ENCODE measurements at regions not wholly inside any gene's neighbourhood (a gene's known extent, or its start where the extent isn't known, plus 50 kb on each side); places are given as distances from the start of the nearest gene placed in this dataset.

DNA sequence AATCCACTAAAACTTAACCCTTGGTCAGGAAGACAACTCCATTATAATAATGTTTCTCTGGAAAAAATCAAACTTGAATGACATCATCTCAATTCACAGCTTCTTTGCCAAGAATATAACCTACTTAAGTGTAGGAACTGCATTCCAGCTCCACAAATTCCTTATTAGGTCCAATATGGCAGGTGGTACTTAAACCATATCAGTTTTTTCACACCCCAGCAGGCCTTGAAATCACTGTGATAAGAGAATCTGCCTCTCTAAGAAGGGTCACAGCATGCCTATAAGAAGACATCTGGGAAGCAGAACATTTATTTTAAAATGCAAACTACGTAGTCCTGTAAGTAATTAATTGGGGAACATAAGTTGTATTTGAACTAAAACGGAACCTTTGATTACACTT is 687.8 kb downstream of the DIAPH3 start:
- no peak for DNase-seq (ENCODE audit: low read depth, low spot score)
- ChIA-PET CTCF (no interaction called here), POLR2A (no interaction called here)
- H3K4me3 ChIP-seq (ENCODE audit: low read depth, low read length), result no peak overlapping the region
- TF ChIP-seq, protein P1, sequence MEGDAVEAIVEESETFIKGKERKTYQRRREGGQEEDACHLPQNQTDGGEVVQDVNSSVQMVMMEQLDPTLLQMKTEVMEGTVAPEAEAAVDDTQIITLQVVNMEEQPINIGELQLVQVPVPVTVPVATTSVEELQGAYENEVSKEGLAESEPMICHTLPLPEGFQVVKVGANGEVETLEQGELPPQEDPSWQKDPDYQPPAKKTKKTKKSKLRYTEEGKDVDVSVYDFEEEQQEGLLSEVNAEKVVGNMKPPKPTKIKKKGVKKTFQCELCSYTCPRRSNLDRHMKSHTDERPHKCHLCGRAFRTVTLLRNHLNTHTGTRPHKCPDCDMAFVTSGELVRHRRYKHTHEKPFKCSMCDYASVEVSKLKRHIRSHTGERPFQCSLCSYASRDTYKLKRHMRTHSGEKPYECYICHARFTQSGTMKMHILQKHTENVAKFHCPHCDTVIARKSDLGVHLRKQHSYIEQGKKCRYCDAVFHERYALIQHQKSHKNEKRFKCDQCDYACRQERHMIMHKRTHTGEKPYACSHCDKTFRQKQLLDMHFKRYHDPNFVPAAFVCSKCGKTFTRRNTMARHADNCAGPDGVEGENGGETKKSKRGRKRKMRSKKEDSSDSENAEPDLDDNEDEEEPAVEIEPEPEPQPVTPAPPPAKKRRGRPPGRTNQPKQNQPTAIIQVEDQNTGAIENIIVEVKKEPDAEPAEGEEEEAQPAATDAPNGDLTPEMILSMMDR (IDR thresholded peaks at IDR 0.05; ENCODE audit: insufficient read depth, low read length, missing control alignments), result no peak

DNA sequence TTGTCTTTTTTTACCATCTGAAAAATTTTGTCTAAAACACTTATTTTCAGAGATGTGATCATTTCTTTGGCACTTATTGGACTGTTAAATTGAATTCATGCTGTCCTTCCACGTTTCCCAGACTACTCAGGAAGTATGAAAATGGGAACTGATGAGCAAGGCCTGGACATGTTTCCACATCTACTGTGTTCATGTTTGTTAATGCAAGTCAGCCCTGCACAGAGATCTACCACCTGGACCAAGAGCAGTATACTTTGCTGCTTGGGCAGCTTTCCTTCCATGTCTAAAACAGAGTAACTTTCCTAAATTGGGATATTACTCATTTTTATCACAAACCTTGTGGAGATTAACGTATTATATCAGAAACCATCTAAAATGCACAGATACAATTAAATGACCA is 687.4 kb downstream of the DIAPH3 start:
- ChIA-PET POLR2A (no interaction called here), CTCF (no interaction called here)
- DNase-seq (ENCODE audit: low read depth, low spot score), result no peak
- TF ChIP-seq, protein P1 (IDR thresholded peaks at IDR 0.05; ENCODE audit: insufficient read depth, low read length, missing control alignments), result no peak
- no peak overlapping the region for H3K4me3 ChIP-seq (ENCODE audit: low read depth, low read length)

DNA sequence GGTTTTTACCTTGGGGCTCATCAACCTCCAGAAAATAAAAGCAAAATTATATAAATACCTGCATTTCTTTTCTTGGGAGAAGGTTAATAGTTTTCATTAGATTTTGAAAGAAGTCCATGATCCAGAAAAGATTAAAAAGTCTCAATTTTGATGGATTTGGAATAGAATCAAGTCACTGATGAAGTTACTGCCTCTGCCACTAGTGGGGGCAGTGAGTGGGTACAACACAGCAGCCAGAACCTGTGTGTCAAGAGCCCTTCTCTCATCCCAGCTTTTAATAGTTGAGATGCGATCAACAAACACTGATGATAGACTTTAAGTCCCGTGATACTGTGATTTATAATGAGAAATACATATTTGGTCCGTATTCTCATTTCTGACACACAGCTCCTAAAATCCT is 686.7 kb downstream of the DIAPH3 start:
- DNase-seq (ENCODE audit: low read depth, low spot score), result no peak
- POLR2A ChIA-PET, result no interaction called here
- no peak overlapping the region for H3K4me3 ChIP-seq (ENCODE audit: low read depth, low read length)
- TF ChIP-seq, protein P1 (IDR thresholded peaks at IDR 0.05; ENCODE audit: insufficient read depth, low read length, missing control alignments), result no peak
- CTCF ChIA-PET, result interaction anchor here (0.8 to 1.2 kb wide), 2 partner anchors 15 to 18 kb away, joined by 3 to 4 read pairs; no protein-coding TSS in a partner anchor

- CTCF ChIA-PET, result no interaction called here
- H3K4me3 ChIP-seq (ENCODE audit: low read depth, low read length), result no peak overlapping the region
- TF ChIP-seq, protein P1 (IDR thresholded peaks at IDR 0.05; ENCODE audit: insufficient read depth, low read length, missing control alignments), result no peak
- DNase-seq (ENCODE audit: low read depth, low spot score), result no peak
- POLR2A ChIA-PET, result no interaction called here
Measured at GRCh38 chr13:59478908-59479307, 684.8 kb downstream of the DIAPH3 start.

DNA sequence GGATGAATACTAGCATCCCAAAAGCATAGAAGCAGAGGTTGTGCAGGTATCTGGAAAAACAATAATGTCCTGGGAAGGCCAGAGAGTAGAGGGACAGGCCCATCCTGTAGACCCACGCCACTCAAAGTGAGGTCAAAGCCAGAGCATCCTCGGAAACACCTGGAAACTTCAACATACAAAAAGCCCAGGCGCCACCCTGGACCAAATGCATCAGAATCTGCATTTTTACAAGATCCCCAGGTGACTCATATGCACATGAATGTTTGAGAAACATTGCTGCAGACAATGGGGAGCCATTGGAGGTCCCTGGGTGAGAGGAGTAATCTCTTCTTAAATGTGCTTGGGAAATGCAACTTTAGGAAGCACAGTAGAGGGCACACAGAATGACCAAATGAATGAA is 684.1 kb downstream of the DIAPH3 start:
- POLR2A ChIA-PET, result no interaction called here
- TF ChIP-seq, protein P1 (IDR thresholded peaks at IDR 0.05; ENCODE audit: insufficient read depth, low read length, missing control alignments), result no peak
- CTCF ChIA-PET, result interaction anchor here (1.4 kb wide), 1 partner anchor 10 kb away, joined by 3 read pairs; no protein-coding TSS in a partner anchor
- DNase-seq (ENCODE audit: low read depth, low spot score), result no peak
- no peak overlapping the region for H3K4me3 ChIP-seq (ENCODE audit: low read depth, low read length)

GRCh38 chr13:59480396-59481259 is 683.1 kb downstream of the DIAPH3 start:
- ChIA-PET CTCF (interaction anchor here (0.7 to 1.4 kb wide), 4 partner anchors 9 to 90 kb away, joined by 3 to 4 read pairs (median 3); no protein-coding TSS in a partner anchor), POLR2A (no interaction called here)
- no peak overlapping the region for H3K4me3 ChIP-seq (ENCODE audit: low read depth, low read length)
- TF ChIP-seq, protein P1 (IDR thresholded peaks at IDR 0.05; ENCODE audit: insufficient read depth, low read length, missing control alignments), result no peak
- no peak for DNase-seq (ENCODE audit: low read depth, low spot score)
